Mesodermal cell (in vitro differentiated cells): ENCODE measurements at regions not wholly inside any gene's neighbourhood (a gene's known extent, or its start where the extent isn't known, plus 50 kb on each side); places are given as distances from the start of the nearest gene placed in this dataset.
"Not testable (repeated sequence)": the region's sequence is repeated elsewhere in the genome, so short reads cannot be mapped to it uniquely, and the experiment has no call there.

Experiments
- H3K27ac ChIP-seq: 2 replicates; pipeline ENCODE4 v1.7.0; 2013; ENCODE audit warnings: mild to moderate bottlenecking, low read depth, low read length, moderate library complexity; ENCODE audit not compliant: severe bottlenecking
- H3K36me3 ChIP-seq: 2 replicates; pipeline ENCODE4 v1.7.1; 2013; ENCODE audit warnings: mild to moderate bottlenecking, low read length, moderate library complexity; ENCODE audit not compliant: control insufficient read depth, insufficient read depth
- H3K4me1 ChIP-seq: one replicate; pipeline ENCODE4 v1.7.1; 2013; ENCODE audit warnings: mild to moderate bottlenecking, low read length; ENCODE audit not compliant: insufficient read depth, control insufficient read depth, poor library complexity, severe bottlenecking
- H3K4me3 ChIP-seq: 2 replicates; pipeline ENCODE4 v1.7.0; 2013; ENCODE audit warnings: low read length, control low read depth, mild to moderate bottlenecking; ENCODE audit not compliant: insufficient read depth, poor library complexity, severe bottlenecking; ENCODE audit errors: extremely low read depth
- H3K9me3 ChIP-seq: 2 replicates; pipeline ENCODE4 v1.7.1; 2013; ENCODE audit warnings: mild to moderate bottlenecking, low read length, moderate library complexity; ENCODE audit not compliant: control insufficient read depth
- WGBS, 2 experiments: methylation state at CpG; one replicate each; pipeline ENCODE4 v1.1.5; 2013; ENCODE audit warnings: missing lambda C conversion rate in 2 of 2; ENCODE audit not compliant: insufficient coverage in 2 of 2; 5-methylcytosine and 5-hydroxymethylcytosine counted together

- H3K27ac ChIP-seq, H3K9me3 ChIP-seq, H3K36me3 ChIP-seq, H3K4me1 ChIP-seq, H3K4me3 ChIP-seq: not testable (repeated sequence)
- WGBS, 2 experiments: 65 to 71% methylated on average over 4 of the region's 6 CpGs
Measured at GRCh38 chr16:10272250-10272854, 90.1 kb upstream of the GRIN2A start.

GRCh38 chr16:10275214-10275996 is 93.2 kb upstream of the GRIN2A start:
- H3K9me3 ChIP-seq, H3K36me3 ChIP-seq, H3K27ac ChIP-seq, H3K4me3 ChIP-seq, H3K4me1 ChIP-seq: not testable (repeated sequence)
- WGBS, 2 experiments: 94 to 98% methylated on average over 9 to 11 of the region's 13 CpGs

- Histone ChIP-seq H3K36me3 (no peaks in the 10 kb centered on the region), H3K27ac (no peak overlapping the region), H3K4me1 (no peaks in the 10 kb centered on the region), H3K9me3 (peaks cover 8% of the 10 kb centered on the region), H3K4me3 (no peak overlapping the region)
- 85 to 87% methylated on average over 17 to 18 of the region's 18 CpGs for WGBS, 2 experiments
Measured at GRCh38 chr16:10277597-10277996, 95.4 kb upstream of the GRIN2A start.

- H3K27ac ChIP-seq: no peak overlapping the region
- H3K4me1 ChIP-seq: no peaks in the 10 kb centered on the region
- no peak overlapping the region for H3K4me3 ChIP-seq
- H3K36me3 ChIP-seq: no peaks in the 10 kb centered on the region
- peaks cover 5% of the 10 kb centered on the region for H3K9me3 ChIP-seq
- 81 to 82% methylated on average over 10 of the region's 11 CpGs for WGBS, 2 experiments
Measured at GRCh38 chr16:10280262-10281170, 98.3 kb upstream of the GRIN2A start.

GRCh38 chr16:10282367-10282766 is 100.1 kb upstream of the GRIN2A start:
- 70 to 89% methylated on average over 1 to 2 of the region's 3 CpGs for WGBS, 2 experiments

GRCh38 chr16:10283246-10283645 is 101.0 kb upstream of the GRIN2A start:
- not testable (repeated sequence) for H3K4me1 ChIP-seq, H3K36me3 ChIP-seq, H3K4me3 ChIP-seq, H3K27ac ChIP-seq, H3K9me3 ChIP-seq
- 70 to 71% methylated on average over 8 of the region's 8 CpGs for WGBS, 2 experiments

More at GRCh38 chr16:10282367-10282766, 100.1 kb upstream of the GRIN2A start:
- H3K9me3 ChIP-seq: peaks cover 5% of the 10 kb centered on the region
- H3K4me3 ChIP-seq: no peak overlapping the region
- H3K27ac ChIP-seq: no peak overlapping the region
- H3K36me3 ChIP-seq: no peaks in the 10 kb centered on the region
- no peaks in the 10 kb centered on the region for H3K4me1 ChIP-seq

GRCh38 chr16:10290467-10291105 is 95.3 kb upstream of the ATF7IP2 start:
- WGBS, 2 experiments: no CpG with 5 or more reads among the region's 2 CpGs
- not testable (repeated sequence) for H3K9me3 ChIP-seq, H3K27ac ChIP-seq, H3K4me1 ChIP-seq, H3K4me3 ChIP-seq, H3K36me3 ChIP-seq

- not testable (repeated sequence) for H3K4me1 ChIP-seq, H3K4me3 ChIP-seq, H3K9me3 ChIP-seq, H3K36me3 ChIP-seq, H3K27ac ChIP-seq
- 84 to 98% methylated on average over 7 to 8 of the region's 9 CpGs for WGBS, 2 experiments
Measured at GRCh38 chr16:10292197-10292596, 93.7 kb upstream of the ATF7IP2 start.

- H3K4me3 ChIP-seq, H3K4me1 ChIP-seq, H3K9me3 ChIP-seq, H3K36me3 ChIP-seq, H3K27ac ChIP-seq: not testable (repeated sequence)
- 63 to 69% methylated on average over 4 of the region's 5 CpGs for WGBS, 2 experiments
Measured at GRCh38 chr16:10292976-10293375, 92.9 kb upstream of the ATF7IP2 start.

GRCh38 chr16:10294153-10294552 is 91.7 kb upstream of the ATF7IP2 start:
- H3K9me3 ChIP-seq, H3K4me3 ChIP-seq, H3K36me3 ChIP-seq, H3K4me1 ChIP-seq, H3K27ac ChIP-seq: not testable (repeated sequence)
- 86 to 93% methylated on average over 2 of the region's 3 CpGs for WGBS, 2 experiments
